NCI-H146 (cell line): ENCODE measurements at regions not wholly inside any gene's neighbourhood (a gene's known extent, or its start where the extent isn't known, plus 50 kb on each side); places are given as distances from the start of the nearest gene placed in this dataset.

ENCODE experiments used
- DNase-seq: peaks from one replicate; lab custom pipeline; 2025; lab: John Stamatoyannopoulos, UW

GRCh38 chr1:69320757-69321211 lies 246.9 kb upstream of the LRRC7 start:
- DNase-seq, result no peak

- DNase-seq, result no peak
Measured at GRCh38 chr1:69321311-69321710, 246.4 kb upstream of the LRRC7 start.

GRCh38 chr1:69328186-69328585 lies 239.5 kb upstream of the LRRC7 start:
- no peak for DNase-seq

GRCh38 chr1:69363236-69363635 lies 204.5 kb upstream of the LRRC7 start:
- DNase-seq, result no peak

GRCh38 chr1:69373520-69373919 lies 194.2 kb upstream of the LRRC7 start:
- DNase-seq, result no peak

GRCh38 chr1:69376408-69376807 lies 191.3 kb upstream of the LRRC7 start:
- no peak for DNase-seq

GRCh38 chr1:69377507-69377906 lies 190.2 kb upstream of the LRRC7 start:
- no peak for DNase-seq

- no peak for DNase-seq
Measured at GRCh38 chr1:69388044-69388443, 179.7 kb upstream of the LRRC7 start.

GRCh38 chr1:69400128-69400527 lies 167.6 kb upstream of the LRRC7 start:
- DNase-seq, result no peak

- DNase-seq, result no peak
Measured at GRCh38 chr1:69401879-69402278, 165.8 kb upstream of the LRRC7 start.

GRCh38 chr1:69403756-69404320 lies 163.9 kb upstream of the LRRC7 start:
- DNase-seq, result no peak

- DNase-seq, result no peak
Measured at GRCh38 chr1:69404486-69404885, 163.2 kb upstream of the LRRC7 start.

GRCh38 chr1:69406244-69406643 lies 161.5 kb upstream of the LRRC7 start:
- DNase-seq, result no peak

- DNase-seq, result no peak
Measured at GRCh38 chr1:69409731-69410456, 157.8 kb upstream of the LRRC7 start.

- DNase-seq, result no peak
Measured at GRCh38 chr1:69410457-69410850, 157.3 kb upstream of the LRRC7 start.

- no peak for DNase-seq
Measured at GRCh38 chr1:69410893-69411292, 156.8 kb upstream of the LRRC7 start.

GRCh38 chr1:69411617-69412016 lies 156.1 kb upstream of the LRRC7 start:
- no peak for DNase-seq

- no peak for DNase-seq
Measured at GRCh38 chr1:69413129-69413528, 154.6 kb upstream of the LRRC7 start.

GRCh38 chr1:69414574-69414973 lies 153.1 kb upstream of the LRRC7 start:
- DNase-seq, result no peak

GRCh38 chr1:69421286-69421685 lies 146.4 kb upstream of the LRRC7 start:
- no peak for DNase-seq

- no peak for DNase-seq
Measured at GRCh38 chr1:69425871-69426270, 141.9 kb upstream of the LRRC7 start.

GRCh38 chr1:69426401-69426800 lies 141.3 kb upstream of the LRRC7 start:
- no peak for DNase-seq

GRCh38 chr1:69433073-69433472 lies 134.6 kb upstream of the LRRC7 start:
- DNase-seq, result no peak

GRCh38 chr1:69436151-69436550 lies 131.6 kb upstream of the LRRC7 start:
- DNase-seq, result no peak
